Keratinocyte (primary cell): ENCODE measurements at regions not wholly inside any gene's neighbourhood (a gene's known extent, or its start where the extent isn't known, plus 50 kb on each side); places are given as distances from the start of the nearest gene placed in this dataset.

Experiments used
- DNase-seq: peaks from one replicate; pipeline ENCODE4 v3.0.0-alpha.2; 2011; ENCODE audit warnings: low read depth, missing footprints, low spot score
- FAIRE-seq: peaks from 2 replicates; lab custom pipeline; 2011; peaks lifted over from hg19 to GRCh38; lab: Jason Lieb, UNC
- H2AFZ ChIP-seq: 2 replicates; pipeline ENCODE4 v1.6.0; 2012; ENCODE audit warnings: low read length, control low read depth, inconsistent platforms; ENCODE audit not compliant: control insufficient read depth
- H3K27ac ChIP-seq: 2 replicates; pipeline ENCODE4 v1.5.1; 2011; ENCODE audit warnings: low read length; ENCODE audit not compliant: control insufficient read depth, insufficient read depth
- H3K27me3 ChIP-seq: 3 replicates; pipeline ENCODE4 v1.6.0; 2011; ENCODE audit warnings: low read length; ENCODE audit not compliant: control insufficient read depth, insufficient read depth; ENCODE audit errors: extremely low read depth
- H3K36me3 ChIP-seq, 2 experiments: 2 replicates in 1 of 2; 3 replicates in 1 of 2; pipeline ENCODE4 v1.5.1; 2011; ENCODE audit warnings: low read length in 2 of 2, mild to moderate bottlenecking in 1 of 2; ENCODE audit not compliant: control insufficient read depth in 2 of 2, insufficient read depth in 2 of 2; ENCODE audit errors: extremely low read depth in 1 of 2
- H3K4me1 ChIP-seq: 3 replicates; pipeline ENCODE4 v1.5.1; 2011; ENCODE audit warnings: low read length; ENCODE audit not compliant: control insufficient read depth, insufficient read depth; ENCODE audit errors: extremely low read depth
- H3K4me2 ChIP-seq: 3 replicates; pipeline ENCODE4 v1.6.0; 2011; ENCODE audit warnings: low read depth, low read length; ENCODE audit not compliant: control insufficient read depth, insufficient read depth; ENCODE audit errors: extremely low read depth
- H3K4me3 ChIP-seq, 3 experiments: fragments of 200-600 bp in 1 of 3; sonication (generic) in 1 of 3; 2 replicates in 2 of 3; 3 replicates in 1 of 3; pipeline ENCODE4 v1.5.1; 2011 to 2016; ENCODE audit warnings: low read length in 3 of 3, mild to moderate bottlenecking in 3 of 3, control low read depth in 2 of 3, inconsistent platforms in 1 of 3, low read depth in 1 of 3, mixed read lengths in 1 of 3, mixed run types in 1 of 3, moderate library complexity in 1 of 3; ENCODE audit not compliant: control insufficient read depth in 2 of 3, insufficient read depth in 2 of 3; ENCODE audit errors: extremely low read depth in 1 of 3
- H3K79me2 ChIP-seq: 2 replicates; pipeline ENCODE4 v1.6.0; 2012; ENCODE audit warnings: low read length; ENCODE audit not compliant: control insufficient read depth, insufficient read depth
- H3K9ac ChIP-seq: 3 replicates; pipeline ENCODE4 v1.6.0; 2011; ENCODE audit warnings: low read length; ENCODE audit not compliant: control insufficient read depth, insufficient read depth; ENCODE audit errors: extremely low read depth
- H3K9me1 ChIP-seq: 3 replicates; pipeline ENCODE4 v1.6.0; 2011; ENCODE audit warnings: low read length; ENCODE audit not compliant: control insufficient read depth, insufficient read depth; ENCODE audit errors: extremely low read depth
- H3K9me3 ChIP-seq: 2 replicates; pipeline ENCODE4 v1.5.1; 2012; ENCODE audit warnings: low read depth, low read length; ENCODE audit not compliant: control insufficient read depth
- H4K20me1 ChIP-seq: 3 replicates; pipeline ENCODE4 v1.6.0; 2011; ENCODE audit warnings: low read length; ENCODE audit not compliant: control insufficient read depth, insufficient read depth; ENCODE audit errors: extremely low read depth
- CTCF ChIP-seq, 3 experiments: IDR thresholded peaks in 1 of 3; conservative IDR thresholded peaks in 1 of 3; optimal IDR thresholded peaks in 1 of 3; 2 replicates in 2 of 3; 3 replicates in 1 of 3; pipeline versions ENCODE3 to v1.5.1; 2011; ENCODE audit warnings: low read length in 3 of 3, mild to moderate bottlenecking in 3 of 3, moderate library complexity in 2 of 3, control low read depth in 1 of 3, inconsistent platforms in 1 of 3; ENCODE audit not compliant: insufficient read depth in 2 of 3; ENCODE audit errors: extremely low read depth in 1 of 3
- EZH2 ChIP-seq: IDR thresholded peaks from one replicate; pipeline ENCODE4 v1.6.1; 2012; ENCODE audit warnings: inconsistent platforms, mild to moderate bottlenecking, low read length, moderate library complexity
- dilution Hi-C: fragments of 300-500 bp; cut with MboI; formaldehyde crosslinking; loops from one replicate; pipeline ENCODE4 v1.7.0; 2020; ENCODE audit warnings: low sequenced_read_pairs; ENCODE audit not compliant: extremely low pct_ligation_motif_present

GRCh38 chr11:19410032-19410431, 169.3 kb upstream of the E2F8 start:
- Histone ChIP-seq H3K4me2 (no peak overlapping the region), H3K9me1 (no peaks in the 10 kb centered on the region), H2AFZ (no peak overlapping the region), H3K4me3 (no peak overlapping the region), H3K36me3 (no peaks in the 10 kb centered on the region), H3K9me3 (no peaks in the 10 kb centered on the region), H3K9ac (no peak overlapping the region), H3K4me1 (no peaks in the 10 kb centered on the region), H4K20me1 (no peaks in the 10 kb centered on the region), H3K27ac (no peak overlapping the region), H3K27me3 (peaks cover 20% of the 10 kb centered on the region), H3K79me2 (no peaks in the 10 kb centered on the region)
- TF ChIP-seq CTCF (optimal IDR thresholded peaks at IDR 0.05 in 1 of 3, IDR thresholded peaks at IDR 0.05 in 1 of 3, conservative IDR thresholded peaks at IDR 0.05 in 1 of 3; ENCODE audit: extremely low read depth in 1 of 3, insufficient read depth in 2 of 3, low read length in 3 of 3) (no peak), EZH2 (no peak)
- DNase-seq (no peak), FAIRE-seq (no peak)
- dilution Hi-C loops, result no loop called here

- H3K4me2 ChIP-seq, result no peak overlapping the region
- H3K9me1 ChIP-seq, result no peaks in the 10 kb centered on the region
- H3K9ac ChIP-seq, result no peak overlapping the region
- H3K9me3 ChIP-seq, result no peaks in the 10 kb centered on the region
- no peak overlapping the region for H2AFZ ChIP-seq
- dilution Hi-C loops, result no loop called here
- H3K27ac ChIP-seq, result no peak overlapping the region
- no peak for FAIRE-seq
- peaks cover 20% of the 10 kb centered on the region for H3K27me3 ChIP-seq
- TF ChIP-seq EZH2 (no peak), CTCF (optimal IDR thresholded peaks at IDR 0.05 in 1 of 3, IDR thresholded peaks at IDR 0.05 in 1 of 3, conservative IDR thresholded peaks at IDR 0.05 in 1 of 3; ENCODE audit: extremely low read depth in 1 of 3, insufficient read depth in 2 of 3, low read length in 3 of 3) (no peak)
- no peak overlapping the region for H3K4me3 ChIP-seq
- H4K20me1 ChIP-seq, result no peaks in the 10 kb centered on the region
- H3K79me2 ChIP-seq, result no peaks in the 10 kb centered on the region
- no peak for DNase-seq
- no peaks in the 10 kb centered on the region for H3K36me3 ChIP-seq
- no peaks in the 10 kb centered on the region for H3K4me1 ChIP-seq
These were observed 168.6 kb upstream of the E2F8 start for GRCh38 chr11:19409307-19409706.
